Fibroblast of mammary gland (primary cell): ENCODE measurements at regions not wholly inside any gene's neighbourhood (a gene's known extent, or its start where the extent isn't known, plus 50 kb on each side); places are given as distances from the start of the nearest gene placed in this dataset.

Experiments used
- DNase-seq: peaks from one replicate; pipeline ENCODE4 v3.0.0-alpha.2; 2010; ENCODE audit warnings: low read depth
- H3K4me3 ChIP-seq: 2 replicates; pipeline ENCODE4 v1.5.1; 2011; ENCODE audit warnings: low read depth, mild to moderate bottlenecking, low read length, moderate library complexity; ENCODE audit not compliant: control insufficient read depth
- TF ChIP-seq, protein P1 (sequence below): conservative IDR thresholded peaks from 2 replicates; pipeline ENCODE4 v1.5.1; 2011; ENCODE audit warnings: low read depth, low read length, inconsistent platforms; ENCODE audit not compliant: control insufficient read depth, insufficient read depth

DNA sequence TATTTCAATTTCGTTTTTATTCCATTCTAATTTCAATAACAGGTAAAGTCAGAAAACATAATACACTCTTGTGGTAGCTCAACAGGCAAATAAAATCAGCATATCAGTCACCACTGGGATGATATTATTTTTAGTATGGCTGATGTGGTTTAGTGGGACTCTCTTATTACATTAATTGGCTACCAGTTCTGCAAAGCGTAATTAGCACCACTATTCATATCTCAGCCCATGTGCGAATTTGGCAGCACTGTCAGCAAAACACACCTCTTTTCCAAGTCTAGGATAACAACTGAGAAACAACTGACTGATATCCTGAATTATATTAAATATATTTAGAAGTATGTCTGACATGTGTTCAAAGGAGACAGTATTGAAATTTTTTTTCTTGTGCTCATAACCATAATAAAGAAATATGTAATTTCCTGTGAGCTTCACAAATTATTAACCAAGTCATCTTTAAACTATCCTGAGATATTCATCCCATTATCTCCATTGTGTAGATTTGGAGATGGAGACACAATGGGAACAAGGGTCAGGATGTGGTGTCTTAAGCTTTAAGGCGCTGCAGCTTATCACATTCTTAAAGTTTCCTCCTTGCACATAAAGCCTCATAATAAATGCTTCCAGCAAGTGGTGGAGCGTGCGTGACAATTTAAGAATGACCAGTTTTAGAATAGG, 212.4 kb downstream of the TLE1 start:
- no peak overlapping the region for H3K4me3 ChIP-seq
- TF ChIP-seq, protein P1, sequence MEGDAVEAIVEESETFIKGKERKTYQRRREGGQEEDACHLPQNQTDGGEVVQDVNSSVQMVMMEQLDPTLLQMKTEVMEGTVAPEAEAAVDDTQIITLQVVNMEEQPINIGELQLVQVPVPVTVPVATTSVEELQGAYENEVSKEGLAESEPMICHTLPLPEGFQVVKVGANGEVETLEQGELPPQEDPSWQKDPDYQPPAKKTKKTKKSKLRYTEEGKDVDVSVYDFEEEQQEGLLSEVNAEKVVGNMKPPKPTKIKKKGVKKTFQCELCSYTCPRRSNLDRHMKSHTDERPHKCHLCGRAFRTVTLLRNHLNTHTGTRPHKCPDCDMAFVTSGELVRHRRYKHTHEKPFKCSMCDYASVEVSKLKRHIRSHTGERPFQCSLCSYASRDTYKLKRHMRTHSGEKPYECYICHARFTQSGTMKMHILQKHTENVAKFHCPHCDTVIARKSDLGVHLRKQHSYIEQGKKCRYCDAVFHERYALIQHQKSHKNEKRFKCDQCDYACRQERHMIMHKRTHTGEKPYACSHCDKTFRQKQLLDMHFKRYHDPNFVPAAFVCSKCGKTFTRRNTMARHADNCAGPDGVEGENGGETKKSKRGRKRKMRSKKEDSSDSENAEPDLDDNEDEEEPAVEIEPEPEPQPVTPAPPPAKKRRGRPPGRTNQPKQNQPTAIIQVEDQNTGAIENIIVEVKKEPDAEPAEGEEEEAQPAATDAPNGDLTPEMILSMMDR, result no peak
- DNase-seq, result no peak

DNA sequence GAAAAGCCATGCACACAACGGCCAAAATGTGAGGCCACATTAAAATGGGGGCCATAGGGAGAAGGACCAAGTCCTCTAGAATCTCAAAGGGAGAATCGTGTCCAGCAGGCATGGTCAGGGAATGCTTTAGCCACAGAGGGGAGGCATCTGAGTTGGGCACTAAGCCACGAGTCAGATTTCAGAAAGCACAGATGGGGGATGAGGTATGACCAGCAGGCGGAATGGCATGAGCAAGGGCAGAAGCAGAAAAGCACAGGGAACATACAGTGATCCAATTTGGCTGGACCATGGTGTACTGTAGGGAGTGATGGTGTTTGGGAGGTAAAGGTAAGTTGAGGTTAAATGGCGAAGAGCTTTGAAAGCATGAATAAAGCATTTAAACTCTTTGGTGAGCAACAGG, 214.6 kb downstream of the TLE1 start:
- H3K4me3 ChIP-seq, result no peak overlapping the region
- DNase-seq, result no peak
- TF ChIP-seq, protein P1, result no peak

DNA sequence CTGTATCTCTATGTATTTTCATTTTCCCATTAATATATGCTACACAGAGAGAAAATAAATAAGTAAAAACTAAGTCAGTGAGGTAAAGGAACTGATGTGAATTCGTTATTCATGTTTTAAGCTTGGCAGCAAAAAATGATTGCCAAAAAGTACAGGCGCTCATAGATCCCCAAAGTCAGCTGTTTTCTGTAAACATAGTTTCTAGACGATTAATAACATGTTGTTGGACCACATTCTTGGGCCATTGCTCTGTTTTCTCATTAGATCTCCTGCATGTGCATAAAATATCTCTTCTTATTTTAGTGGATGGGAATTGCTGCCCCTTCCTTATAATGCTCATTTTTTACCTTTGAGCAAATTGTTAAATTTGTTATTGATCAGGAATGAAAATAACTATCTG, 215.2 kb downstream of the TLE1 start:
- no peak for DNase-seq
- H3K4me3 ChIP-seq, result no peak overlapping the region
- TF ChIP-seq, protein P1, result no peak

DNA sequence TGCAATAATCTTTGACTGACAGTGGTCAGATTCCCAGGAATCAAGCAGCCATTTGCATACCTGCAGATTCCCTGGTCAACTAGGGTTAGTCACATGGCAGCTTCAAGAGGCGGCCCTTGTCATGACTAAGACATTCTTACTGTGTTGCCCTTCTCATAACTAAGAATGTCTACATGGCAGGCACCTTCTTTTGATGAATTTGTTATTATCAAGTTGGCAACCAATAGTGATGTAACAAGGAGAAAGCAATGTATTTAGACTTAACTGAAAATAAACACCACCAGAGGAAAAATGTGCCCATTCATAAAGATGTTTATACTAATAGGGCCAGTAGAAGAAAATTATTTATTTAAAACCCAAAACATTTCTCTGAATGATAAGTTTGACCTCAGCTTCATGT, 215.6 kb downstream of the TLE1 start:
- DNase-seq, result no peak
- H3K4me3 ChIP-seq, result no peak overlapping the region
- TF ChIP-seq, protein P1, result no peak

DNA sequence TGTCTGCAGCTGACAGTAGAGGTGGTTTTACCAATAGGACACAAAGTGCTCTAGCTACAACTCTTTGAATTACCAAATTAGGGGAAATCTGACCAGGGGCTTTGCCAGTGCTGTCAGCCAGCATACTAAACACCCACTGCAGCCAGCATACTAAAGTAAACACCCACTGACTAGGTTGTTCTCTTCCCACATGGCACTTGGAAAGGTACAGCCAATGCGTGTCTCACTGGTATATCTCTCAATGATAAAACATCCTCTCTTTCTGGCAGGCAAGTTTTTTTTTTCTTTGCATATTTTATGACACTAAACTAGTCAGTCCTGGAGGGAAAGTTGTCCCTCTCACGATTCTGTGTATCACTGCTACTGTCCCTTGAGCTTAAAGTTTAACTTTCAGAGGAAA, 216.1 kb downstream of the TLE1 start:
- DNase-seq, result no peak
- TF ChIP-seq, protein P1, result no peak
- no peak overlapping the region for H3K4me3 ChIP-seq

DNA sequence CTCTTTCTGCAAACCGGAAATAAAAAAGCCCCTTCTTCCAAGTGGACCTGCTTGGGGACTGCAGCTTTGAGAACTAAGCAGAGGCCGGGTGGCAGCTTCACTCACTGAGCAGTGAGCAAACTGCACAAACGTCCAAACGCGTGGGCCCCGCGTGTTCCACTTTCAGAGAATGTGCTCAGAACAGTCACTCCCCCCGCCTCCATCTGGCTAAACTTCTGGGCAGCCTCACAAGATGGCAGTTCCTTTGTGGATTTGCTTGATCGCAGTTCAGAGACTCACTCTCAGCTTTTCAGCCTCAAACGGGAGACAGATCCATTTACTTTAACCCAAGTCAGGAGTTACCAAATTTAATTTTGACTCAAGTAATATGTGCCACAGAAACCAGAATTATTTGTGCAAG, 216.6 kb downstream of the TLE1 start:
- no peak overlapping the region for H3K4me3 ChIP-seq
- no peak for DNase-seq
- TF ChIP-seq, protein P1, result no peak

DNA sequence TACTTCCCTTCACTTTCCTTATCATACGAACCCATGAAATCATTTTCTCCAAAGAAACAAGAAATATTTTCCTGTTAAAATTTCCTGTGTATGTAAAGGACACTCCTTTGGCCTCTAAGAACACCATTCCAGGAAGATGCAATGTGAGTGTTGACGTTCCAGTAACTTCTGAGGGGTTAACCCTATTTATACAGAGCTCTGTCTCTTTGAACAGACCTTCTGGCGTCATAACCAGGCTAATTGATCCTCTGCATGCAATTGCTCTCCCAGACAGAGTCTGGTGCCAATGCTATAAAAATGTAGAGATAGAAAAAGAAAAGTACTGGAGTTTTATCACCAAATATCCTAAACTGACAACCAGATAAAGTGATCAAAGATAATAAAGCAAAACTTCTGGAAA, 218.5 kb downstream of the TLE1 start:
- no peak for DNase-seq
- TF ChIP-seq, protein P1, result no peak
- H3K4me3 ChIP-seq, result no peak overlapping the region
